Stimulated activated CD4-positive, alpha-beta T cell treated with anti-CD3 and anti-CD28 coated beads, Interleukin-15, amount 100 ng/mL, for 48 hours (primary cell): ENCODE measurements at regions not wholly inside any gene's neighbourhood (a gene's known extent, or its start where the extent isn't known, plus 50 kb on each side); places are given as distances from the start of the nearest gene placed in this dataset.
"Not testable (repeated sequence)": the region's sequence is repeated elsewhere in the genome, so short reads cannot be mapped to it uniquely, and the experiment has no call there.

Experiments used
- DNase-seq, 2 donors: peaks; one replicate each; pipeline ENCODE4 v3.0.0-alpha.2; 2020; ENCODE audit warnings: low read depth in 2 of 2

DNA sequence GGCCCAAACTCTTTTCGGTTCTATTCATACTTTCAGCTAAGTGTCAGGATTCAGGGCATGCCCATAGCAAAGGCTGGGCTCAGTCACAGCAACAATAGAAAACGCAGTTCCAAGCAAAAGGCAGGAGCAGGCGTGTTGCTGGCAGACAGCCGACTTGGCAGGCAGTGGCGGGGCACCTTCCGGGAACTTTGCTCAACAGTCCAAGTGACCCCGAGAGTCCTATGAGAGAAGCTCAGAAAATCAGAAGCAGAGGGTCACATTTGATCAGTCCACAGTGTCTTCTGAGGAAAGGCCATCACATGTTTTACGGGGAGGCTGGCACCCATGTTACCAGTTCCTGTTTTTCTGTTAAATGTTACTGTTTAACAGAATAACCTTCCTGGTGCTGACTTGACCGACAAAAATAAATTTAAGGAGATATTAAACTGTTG is 115.0 kb downstream of the DACT1 start:
- no peak for DNase-seq

DNA sequence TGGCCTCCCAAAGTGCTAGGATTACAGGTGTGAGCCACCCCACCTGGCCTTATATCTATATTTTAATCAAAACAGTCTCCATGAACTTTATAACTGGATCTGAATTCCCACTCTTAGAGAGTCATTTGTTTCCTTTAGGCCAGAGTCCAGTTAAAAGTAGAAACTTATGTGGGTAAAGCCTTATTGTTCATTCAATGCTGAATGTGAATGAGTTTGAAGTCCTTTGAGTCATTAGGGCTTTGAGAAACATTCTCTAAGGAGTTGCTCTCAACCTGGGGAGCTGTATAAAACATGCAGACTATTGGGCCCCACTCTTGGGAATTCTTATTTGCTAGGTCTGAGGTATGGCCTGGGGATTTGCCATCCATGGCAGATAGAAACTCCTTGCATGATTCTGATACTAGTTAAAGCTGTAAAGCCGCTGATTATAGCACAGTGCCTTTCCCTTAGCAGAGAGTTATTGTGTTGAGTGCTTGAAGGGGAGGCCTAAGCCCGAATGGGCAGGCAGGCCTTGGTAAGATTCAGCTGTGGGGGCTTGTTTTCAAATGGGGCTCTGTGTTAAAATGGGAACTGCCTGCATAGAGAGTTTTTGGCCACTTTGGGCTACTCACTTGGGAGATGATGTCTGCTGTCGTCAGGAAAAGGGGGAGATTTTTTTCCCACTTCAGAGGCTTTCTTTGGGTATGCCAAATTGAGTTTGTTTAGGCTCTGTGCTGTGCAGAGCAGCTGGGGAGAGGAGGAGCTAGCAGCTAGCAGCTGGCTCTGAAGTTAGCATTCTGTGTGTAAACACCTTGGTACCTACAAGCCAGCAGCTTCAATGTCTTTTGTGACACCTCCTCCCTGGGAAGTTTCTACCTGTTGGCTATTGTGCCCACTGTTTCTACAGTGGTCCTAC is 117.5 kb downstream of the DACT1 start:
- DNase-seq = no peak

- no peak for DNase-seq
Observed at GRCh38 chr14:58760121-58760520, 122.4 kb downstream of the DACT1 start.

DNA sequence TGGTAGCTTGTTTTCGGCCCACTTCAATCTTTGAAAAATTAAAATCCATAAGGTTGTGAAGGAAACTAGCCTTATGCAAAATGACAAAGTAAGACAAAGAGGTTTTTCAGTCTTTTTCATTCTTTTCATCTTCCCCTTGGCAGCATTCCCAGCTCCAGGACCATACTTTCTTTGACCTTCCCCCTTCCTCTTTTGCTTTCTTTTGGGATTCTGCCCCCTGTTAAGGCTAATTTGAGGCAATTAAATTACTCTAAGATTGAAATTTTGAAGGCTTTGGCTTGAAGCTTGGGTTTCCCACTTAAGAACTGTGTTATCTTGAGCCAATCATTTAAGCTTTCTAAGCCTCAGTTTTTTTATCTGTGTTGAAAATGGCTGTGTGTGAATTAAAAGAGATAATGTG is 124.9 kb downstream of the DACT1 start:
- DNase-seq = no peak

DNA sequence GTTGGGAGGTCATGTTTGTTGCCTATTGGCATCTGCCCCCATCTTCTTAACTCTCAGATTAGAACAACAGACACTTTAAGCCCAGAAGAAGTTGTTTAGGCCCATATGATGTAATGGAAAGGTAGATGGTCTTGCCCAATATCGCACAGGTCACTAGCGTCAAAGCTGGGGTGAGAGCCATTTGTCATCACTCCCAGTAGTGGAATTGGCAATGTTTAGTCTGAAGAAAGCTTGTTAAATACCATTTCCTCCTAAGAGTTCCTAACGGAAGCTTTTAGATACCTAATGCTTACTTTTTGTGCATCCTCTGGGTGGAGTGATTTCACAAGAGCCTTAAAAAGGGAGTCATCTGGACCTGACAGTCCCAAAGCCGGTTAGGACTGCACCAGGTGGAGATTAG is 125.4 kb downstream of the DACT1 start:
- DNase-seq = no peak

DNA sequence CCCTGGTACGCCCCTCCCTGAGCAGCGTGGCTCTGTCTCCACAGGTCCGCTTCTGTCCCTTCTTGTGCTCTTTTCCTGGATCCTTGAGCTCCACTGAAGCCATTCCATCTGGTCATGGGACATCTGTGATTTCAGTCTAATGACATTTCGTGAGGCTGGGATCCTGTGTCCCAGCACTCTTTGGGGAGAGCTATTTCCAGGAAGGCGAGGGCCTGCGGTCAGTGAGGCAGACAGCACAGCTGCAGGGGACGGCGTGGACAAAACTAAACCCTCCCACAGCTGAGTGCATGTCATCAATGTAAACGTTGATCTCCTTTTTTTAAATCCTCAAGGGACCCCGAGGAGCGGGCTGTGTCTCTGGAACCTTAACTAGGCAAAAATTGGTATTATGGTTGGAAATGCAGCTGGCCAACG is 127.7 kb downstream of the DACT1 start:
- no peak for DNase-seq

GRCh38 chr14:58765843-58766242 is 128.1 kb downstream of the DACT1 start:
- no peak for DNase-seq

DNA sequence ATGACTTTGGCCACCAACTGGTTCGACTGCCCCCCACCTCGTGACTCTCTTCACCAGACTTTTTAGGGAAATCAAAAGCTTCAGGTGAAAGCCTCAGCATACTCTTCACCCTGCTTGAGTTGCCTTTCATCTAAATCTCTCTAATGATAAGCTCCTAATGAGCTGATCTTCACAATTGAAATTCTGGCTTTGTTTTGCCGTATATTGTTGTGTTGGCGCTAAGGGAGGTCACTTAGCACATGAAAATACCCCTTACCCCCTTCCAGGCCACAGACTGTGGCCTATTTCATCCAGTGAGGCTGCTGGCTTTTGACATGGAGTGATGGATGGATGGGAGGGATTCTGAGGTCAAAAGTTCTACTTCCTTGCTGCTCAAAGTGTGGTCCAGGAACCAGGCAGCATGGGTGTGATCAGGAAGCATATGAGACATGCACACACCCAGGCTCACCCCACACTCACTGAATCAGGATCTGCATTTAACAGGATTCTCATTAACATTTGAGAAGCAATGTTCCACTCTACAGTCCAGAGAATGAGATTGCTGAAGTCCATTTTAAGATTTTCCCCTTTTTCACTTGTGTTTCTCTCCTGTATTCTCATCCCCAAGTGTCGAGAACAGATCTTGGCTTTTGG is 131.4 kb downstream of the DACT1 start:
- DNase-seq = no peak

- DNase-seq = no peak
Observed at GRCh38 chr14:58769771-58770170, 132.0 kb downstream of the DACT1 start.

GRCh38 chr14:58770491-58770982 is 132.8 kb downstream of the DACT1 start:
- no peak for DNase-seq

- DNase-seq = no peak
Observed at GRCh38 chr14:58771016-58771415, 133.3 kb downstream of the DACT1 start.

DNA sequence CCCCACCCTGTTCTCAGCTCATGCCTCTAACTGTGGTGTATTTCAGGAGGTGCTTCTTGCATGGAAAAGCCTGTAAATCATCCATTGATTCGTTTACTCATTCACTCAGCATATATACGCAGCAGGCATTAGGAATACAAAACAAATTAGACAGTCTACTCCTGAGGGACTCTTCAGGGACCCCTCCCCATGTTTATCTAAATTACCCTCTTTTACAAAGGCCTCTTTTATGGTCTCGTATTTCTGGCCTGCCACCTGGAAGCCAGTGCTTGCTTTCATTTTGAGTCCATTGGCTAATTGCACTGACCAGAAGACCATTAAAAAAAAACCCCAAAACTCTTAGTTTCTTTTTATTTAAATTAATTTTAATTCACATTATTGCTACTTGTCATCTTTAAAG is 134.4 kb downstream of the DACT1 start:
- DNase-seq = no peak

DNA sequence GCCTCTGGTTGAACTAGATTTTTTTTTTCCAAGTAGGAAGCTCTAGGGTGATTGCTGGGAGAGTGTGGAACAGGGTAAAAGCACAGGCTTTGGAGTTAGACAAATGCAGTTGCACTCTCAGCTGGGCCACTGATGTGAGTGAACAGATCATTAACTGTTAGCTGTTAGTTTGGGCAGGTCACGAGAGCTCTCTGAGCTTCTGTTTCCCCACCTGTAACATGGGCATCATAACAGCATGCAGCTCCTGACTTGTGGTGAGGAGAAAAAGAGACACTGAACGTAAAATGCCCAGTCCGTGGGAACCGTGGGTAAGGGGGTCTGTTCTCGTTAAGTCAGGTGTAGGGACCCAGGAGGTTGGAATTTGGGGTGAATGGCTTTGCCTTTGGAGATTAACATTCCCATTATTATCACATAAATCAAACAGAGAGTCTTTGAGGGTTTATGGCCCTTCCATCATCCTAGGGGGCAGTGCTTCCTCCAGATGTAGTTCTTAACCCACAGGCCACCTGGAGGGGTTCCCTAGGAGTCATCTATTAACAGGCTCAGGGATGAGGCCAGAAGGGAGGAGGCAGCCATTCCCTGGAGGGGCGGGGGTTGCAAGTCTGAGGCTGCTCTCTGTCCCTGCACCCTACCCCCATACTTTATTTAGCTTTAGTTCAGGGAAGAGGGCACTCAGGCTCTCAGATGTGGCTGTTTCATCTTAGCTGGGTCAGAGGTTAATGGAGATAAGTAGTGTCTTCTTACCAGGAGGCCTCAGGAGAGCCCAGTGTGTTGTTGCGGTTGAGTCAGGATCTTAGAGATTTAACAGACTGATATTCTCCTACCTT is 135.2 kb downstream of the DACT1 start:
- DNase-seq = no peak

GRCh38 chr14:58774531-58774930 is 136.8 kb downstream of the DACT1 start:
- DNase-seq = no peak

DNA sequence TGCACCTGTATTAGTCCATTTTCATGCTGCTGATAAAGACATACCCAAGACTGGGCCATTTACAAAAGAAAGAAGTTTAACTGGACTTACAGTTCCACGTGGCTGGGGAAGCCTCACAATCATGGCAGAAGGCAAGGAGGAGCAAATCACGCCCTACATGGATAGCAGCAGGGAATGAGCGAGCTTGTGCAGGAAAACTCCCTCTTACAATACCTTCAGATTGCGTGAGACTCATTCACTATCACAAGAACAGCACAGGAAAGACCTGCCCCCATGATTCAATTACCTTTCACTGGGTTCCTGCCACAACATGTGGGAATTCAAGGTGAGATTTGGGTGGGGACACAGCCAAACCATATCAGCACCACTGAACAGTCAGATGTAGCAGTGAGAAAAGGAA is 137.4 kb downstream of the DACT1 start:
- DNase-seq = not testable (repeated sequence)

- no peak for DNase-seq
Observed at GRCh38 chr14:58776516-58776915, 138.8 kb downstream of the DACT1 start.

DNA sequence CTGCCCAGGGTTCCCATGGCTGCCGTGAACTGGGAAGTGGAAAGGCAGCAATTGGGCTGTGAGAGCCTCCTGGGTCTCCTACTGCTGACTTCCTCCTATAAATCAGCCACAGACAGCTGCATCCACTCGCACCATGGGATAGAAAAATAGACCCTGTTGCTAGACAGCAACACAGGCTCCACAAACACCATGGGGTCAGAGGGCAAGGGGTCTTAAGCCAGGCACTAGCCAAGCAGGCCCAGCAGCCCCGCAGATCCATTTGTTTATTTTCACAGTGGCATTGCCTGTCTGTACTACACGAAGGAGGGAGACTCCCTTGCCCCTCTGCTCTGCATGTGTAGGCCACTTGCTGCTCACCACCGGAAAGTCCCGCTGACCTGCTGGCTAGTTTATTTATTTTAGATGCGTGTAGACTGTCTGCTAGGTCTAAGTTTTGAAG is 139.8 kb downstream of the DACT1 start:
- DNase-seq = no peak

DNA sequence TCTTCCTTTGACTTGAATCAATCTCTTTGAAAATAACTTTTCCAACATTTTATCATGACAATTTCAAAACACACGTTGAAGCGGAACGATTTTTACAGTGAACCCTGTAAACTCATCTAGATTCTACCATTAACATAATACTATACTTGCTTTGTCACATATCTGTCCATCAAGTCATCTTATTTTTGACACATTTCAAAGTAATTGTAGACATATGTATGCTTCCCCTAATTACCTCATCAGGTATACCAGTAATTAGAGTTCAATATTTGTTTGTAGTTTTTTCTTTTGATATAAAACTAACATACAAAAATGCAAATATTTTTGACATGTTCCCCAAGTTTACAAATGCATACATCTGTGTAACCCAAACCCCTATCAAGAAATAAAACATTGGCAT is 140.4 kb downstream of the DACT1 start:
- no peak for DNase-seq

DNA sequence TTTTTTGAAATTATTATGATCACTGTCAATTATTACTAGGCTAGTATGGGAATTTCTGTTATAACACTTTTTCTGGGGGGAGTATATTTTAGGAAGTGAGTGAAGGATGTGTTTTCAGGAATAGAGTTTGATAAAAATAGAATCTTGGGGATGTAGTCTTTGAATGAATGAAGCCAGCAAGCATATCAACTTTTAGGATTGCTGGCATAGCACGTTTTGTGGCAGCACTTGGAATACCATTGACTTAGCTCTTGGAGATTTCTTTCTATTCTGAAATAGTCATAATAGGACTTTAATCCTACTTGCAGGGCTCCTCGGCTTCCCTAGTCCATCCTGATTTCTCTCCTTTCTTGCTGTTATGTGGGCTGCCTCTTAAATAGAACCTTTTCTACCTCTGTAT is 141.6 kb downstream of the DACT1 start:
- DNase-seq = no peak

DNA sequence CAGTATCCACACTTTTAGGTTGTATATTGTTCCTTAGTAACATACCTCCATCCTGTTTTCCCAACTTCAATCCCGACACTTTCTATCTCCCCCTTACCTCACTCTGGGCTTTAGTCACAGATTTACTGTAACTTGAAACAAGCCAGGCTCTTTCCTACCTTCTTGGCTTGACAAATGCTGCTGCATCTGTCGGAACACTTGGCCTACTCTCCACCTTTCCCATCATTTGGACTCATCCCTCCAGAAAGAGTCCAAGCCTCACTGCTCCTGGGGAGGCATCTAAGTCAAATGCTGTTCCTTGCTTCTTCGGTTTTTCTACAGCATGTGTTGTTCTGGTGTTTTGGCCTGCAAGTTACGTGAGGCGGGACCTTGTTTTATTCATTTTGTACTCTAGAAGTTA is 142.4 kb downstream of the DACT1 start:
- no peak for DNase-seq

GRCh38 chr14:58780605-58781004 is 142.8 kb downstream of the DACT1 start:
- no peak for DNase-seq

DNA sequence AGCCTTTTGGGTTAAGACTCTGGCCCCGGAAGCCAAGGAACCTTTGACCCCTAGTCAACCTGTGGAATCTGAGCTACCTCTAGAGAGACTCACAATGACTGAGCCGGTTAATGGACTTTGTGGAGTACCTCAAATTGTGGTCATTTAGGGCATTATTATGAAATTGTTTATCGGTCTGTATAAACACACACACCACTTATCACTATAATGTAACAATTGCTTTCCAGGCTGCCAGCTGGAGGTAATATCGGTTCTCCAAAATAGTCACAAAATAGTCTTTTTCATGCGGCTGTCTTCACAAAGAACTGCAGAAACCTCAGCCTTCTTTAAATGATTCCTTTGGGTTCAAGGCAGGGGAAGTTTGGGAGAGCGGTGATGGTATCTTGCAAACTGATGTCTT is 144.2 kb downstream of the DACT1 start:
- no peak for DNase-seq
